Endodermal cell (in vitro differentiated cells): ENCODE measurements at regions not wholly inside any gene's neighbourhood (a gene's known extent, or its start where the extent isn't known, plus 50 kb on each side); places are given as distances from the start of the nearest gene placed in this dataset.

Experiments
- DNase-seq: peaks from one replicate; pipeline ENCODE4 v3.0.0-alpha.2; 2017
- H3K27ac ChIP-seq: 2 replicates; pipeline ENCODE4 v1.5.1; 2013; ENCODE audit warnings: mild to moderate bottlenecking, low read depth, low read length, moderate library complexity
- H3K27me3 ChIP-seq: 2 replicates; pipeline ENCODE4 v1.6.1; 2013; ENCODE audit warnings: mild to moderate bottlenecking, low read length, moderate library complexity; ENCODE audit not compliant: insufficient read depth, control insufficient read depth, poor library complexity, severe bottlenecking
- H3K36me3 ChIP-seq: 2 replicates; pipeline ENCODE4 v1.7.0; 2013; ENCODE audit warnings: mild to moderate bottlenecking, low read length, moderate library complexity; ENCODE audit not compliant: control insufficient read depth, insufficient read depth
- H3K4me1 ChIP-seq: one replicate; pipeline ENCODE4 v1.7.0; 2013; ENCODE audit warnings: low read length; ENCODE audit not compliant: control insufficient read depth, insufficient read depth
- H3K4me3 ChIP-seq: 2 replicates; pipeline ENCODE4 v1.5.1; 2013; ENCODE audit warnings: mild to moderate bottlenecking, low read length, moderate library complexity
- H3K9ac ChIP-seq: 2 replicates; pipeline ENCODE4 v1.6.1; 2013; ENCODE audit warnings: mild to moderate bottlenecking, low read length, moderate library complexity; ENCODE audit not compliant: poor library complexity, severe bottlenecking; ENCODE audit errors: extremely low read depth
- H3K9me3 ChIP-seq: 2 replicates; pipeline ENCODE4 v1.6.1; 2013; ENCODE audit warnings: mild to moderate bottlenecking, low read length, moderate library complexity; ENCODE audit not compliant: control insufficient read depth
- H3K27ac Mint-ChIP-seq: 2 replicates; pipeline ENCODE4 v1.8.0; 2020; ENCODE audit warnings: mixed read lengths
- H3K27me3 Mint-ChIP-seq: 2 replicates; pipeline ENCODE4 v1.8.0; 2021; ENCODE audit warnings: mild to moderate bottlenecking, mixed read lengths; ENCODE audit not compliant: insufficient read depth
- H3K36me3 Mint-ChIP-seq: 2 replicates; pipeline ENCODE4 v1.8.0; 2020; ENCODE audit warnings: low read depth, mixed read lengths
- H3K4me1 Mint-ChIP-seq: 2 replicates; pipeline ENCODE4 v1.8.0; 2020; ENCODE audit warnings: mixed read lengths
- H3K4me3 Mint-ChIP-seq: 2 replicates; pipeline ENCODE4 v1.8.0; 2020; ENCODE audit warnings: mild to moderate bottlenecking, moderate library complexity, mixed read lengths
- H3K9me3 Mint-ChIP-seq: 2 replicates; pipeline ENCODE4 v1.8.0; 2020; ENCODE audit warnings: mild to moderate bottlenecking, mixed read lengths
- CTCF ChIP-seq: fragments of 200-600 bp; sonication (generic); conservative IDR thresholded peaks from 2 replicates; pipeline ENCODE4 v1.5.0; 2021; ENCODE audit warnings: antibody characterized with exemption, mild to moderate bottlenecking
- WGBS, 2 experiments: methylation state at CpG; one replicate each; pipeline versions ENCODE4 v1.1.5 to v1.1.7; 2013; ENCODE audit warnings: missing lambda C conversion rate in 2 of 2, mixed read lengths in 1 of 2; ENCODE audit not compliant: insufficient coverage in 1 of 2, insufficient read length in 1 of 2; 5-methylcytosine and 5-hydroxymethylcytosine counted together

GRCh38 chr10:131694781-131695495 is 205.9 kb upstream of the PPP2R2D start:
- H3K4me1 ChIP-seq: no peaks in the 10 kb centered on the region
- Mint-ChIP-seq H3K4me3 (no peak overlapping the region), H3K36me3 (no peaks in the 10 kb centered on the region), H3K4me1 (no peaks in the 10 kb centered on the region), H3K27me3 (no peaks in the 10 kb centered on the region), H3K9me3 (no peaks in the 10 kb centered on the region), H3K27ac (peak overlapping the region; percentile 64)
- no peak for TF ChIP-seq CTCF
- no peaks in the 10 kb centered on the region for H3K9me3 ChIP-seq
- H3K4me3 ChIP-seq: no peak overlapping the region
- H3K36me3 ChIP-seq: no peaks in the 10 kb centered on the region
- H3K27ac ChIP-seq: no peak overlapping the region
- no peaks in the 10 kb centered on the region for H3K27me3 ChIP-seq
- peak; percentile 29 for DNase-seq
- WGBS, 2 experiments: 90 to 98% methylated on average over 6 to 11 of the region's 11 CpGs
- H3K9ac ChIP-seq: no peak overlapping the region

DNA sequence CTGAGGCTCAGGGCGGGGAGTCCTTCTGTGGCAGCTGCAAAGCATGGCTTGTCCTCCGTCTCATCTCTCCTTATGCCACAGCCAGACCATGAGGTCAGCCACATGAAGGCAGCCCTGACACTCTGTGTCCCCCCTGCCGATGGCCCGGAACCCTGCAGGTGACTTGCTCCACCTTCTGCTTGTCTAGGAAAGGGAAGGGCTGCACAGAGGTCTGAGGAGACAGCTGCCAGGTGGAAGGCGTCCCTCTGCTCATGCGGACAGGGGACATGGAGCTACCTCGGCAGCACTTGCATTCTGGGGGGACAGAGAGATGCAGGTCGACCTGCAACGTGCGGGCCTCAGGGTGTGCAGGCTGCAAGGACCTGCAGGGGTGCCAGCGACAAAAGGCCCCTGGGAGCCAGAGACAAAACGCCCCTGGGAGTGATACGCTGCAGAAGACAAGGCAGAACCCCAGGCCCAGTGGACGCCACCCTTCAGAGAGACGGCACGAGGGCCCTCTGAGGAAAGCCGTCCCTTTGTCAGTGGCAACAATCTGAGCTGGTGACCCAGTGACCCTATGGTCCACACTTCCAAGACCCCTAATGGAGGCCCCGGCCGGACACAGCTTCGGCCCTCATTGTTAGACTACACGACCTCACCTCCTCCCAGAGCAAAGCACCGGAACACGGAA is 205.2 kb upstream of the PPP2R2D start:
- no peak overlapping the region for H3K27ac ChIP-seq
- H3K4me3 Mint-ChIP-seq: no peak overlapping the region
- H3K27me3 Mint-ChIP-seq: no peaks in the 10 kb centered on the region
- no peaks in the 10 kb centered on the region for H3K27me3 ChIP-seq
- H3K36me3 Mint-ChIP-seq: no peaks in the 10 kb centered on the region
- 86 to 93% methylated on average over 15 to 22 of the region's 23 CpGs for WGBS, 2 experiments
- no peak for TF ChIP-seq CTCF
- H3K4me1 ChIP-seq: no peaks in the 10 kb centered on the region
- no peaks in the 10 kb centered on the region for H3K9me3 Mint-ChIP-seq
- no peaks in the 10 kb centered on the region for H3K36me3 ChIP-seq
- peak overlapping the region; percentile 64 for H3K27ac Mint-ChIP-seq
- H3K9me3 ChIP-seq: no peaks in the 10 kb centered on the region
- no peak overlapping the region for H3K4me3 ChIP-seq
- H3K4me1 Mint-ChIP-seq: no peaks in the 10 kb centered on the region
- no peak overlapping the region for H3K9ac ChIP-seq
- peak; percentile 38 for DNase-seq

- no peaks in the 10 kb centered on the region for H3K4me1 ChIP-seq
- no peak overlapping the region for H3K4me3 ChIP-seq
- H3K36me3 ChIP-seq: no peaks in the 10 kb centered on the region
- H3K9ac ChIP-seq: no peak overlapping the region
- no peaks in the 10 kb centered on the region for H3K27me3 Mint-ChIP-seq
- H3K4me3 Mint-ChIP-seq: no peak overlapping the region
- H3K9me3 ChIP-seq: no peaks in the 10 kb centered on the region
- 87 to 91% methylated on average over 16 to 21 of the region's 21 CpGs for WGBS, 2 experiments
- H3K9me3 Mint-ChIP-seq: no peaks in the 10 kb centered on the region
- H3K27me3 ChIP-seq: no peaks in the 10 kb centered on the region
- H3K27ac Mint-ChIP-seq: no peak overlapping the region
- H3K36me3 Mint-ChIP-seq: no peaks in the 10 kb centered on the region
- H3K4me1 Mint-ChIP-seq: no peaks in the 10 kb centered on the region
- no peak for TF ChIP-seq CTCF
- H3K27ac ChIP-seq: no peak overlapping the region
- peak; percentile 29 for DNase-seq
These were observed 203.2 kb upstream of the PPP2R2D start for GRCh38 chr10:131697476-131698128.
